ENCODE measurements at regions not wholly inside any gene's neighbourhood (a gene's known extent, or its start where the extent isn't known, plus 50 kb on each side); places are given as distances from the start of the nearest gene placed in this dataset.

DNA sequence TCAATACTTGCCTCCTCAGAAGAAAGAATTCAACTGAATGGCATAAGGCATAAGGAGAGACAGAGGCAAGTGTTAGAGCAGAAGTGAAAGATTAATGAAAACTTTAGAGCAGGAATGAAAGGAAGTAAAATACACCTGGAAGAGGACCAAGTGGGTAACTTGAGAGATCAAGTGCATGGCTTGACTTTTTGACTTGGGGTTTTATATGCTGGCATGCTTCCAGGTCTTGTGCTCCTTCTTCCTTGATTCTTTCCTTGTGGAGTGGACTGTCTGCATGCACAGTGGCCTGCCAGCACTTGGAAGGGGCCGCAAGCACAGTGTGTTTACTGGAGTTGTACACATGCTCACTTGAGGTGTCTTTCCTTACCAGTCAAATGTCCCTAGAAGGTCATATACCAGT lies 222.1 kb upstream of the UFL1 start:
- TF ChIP-seq, protein P1, sequence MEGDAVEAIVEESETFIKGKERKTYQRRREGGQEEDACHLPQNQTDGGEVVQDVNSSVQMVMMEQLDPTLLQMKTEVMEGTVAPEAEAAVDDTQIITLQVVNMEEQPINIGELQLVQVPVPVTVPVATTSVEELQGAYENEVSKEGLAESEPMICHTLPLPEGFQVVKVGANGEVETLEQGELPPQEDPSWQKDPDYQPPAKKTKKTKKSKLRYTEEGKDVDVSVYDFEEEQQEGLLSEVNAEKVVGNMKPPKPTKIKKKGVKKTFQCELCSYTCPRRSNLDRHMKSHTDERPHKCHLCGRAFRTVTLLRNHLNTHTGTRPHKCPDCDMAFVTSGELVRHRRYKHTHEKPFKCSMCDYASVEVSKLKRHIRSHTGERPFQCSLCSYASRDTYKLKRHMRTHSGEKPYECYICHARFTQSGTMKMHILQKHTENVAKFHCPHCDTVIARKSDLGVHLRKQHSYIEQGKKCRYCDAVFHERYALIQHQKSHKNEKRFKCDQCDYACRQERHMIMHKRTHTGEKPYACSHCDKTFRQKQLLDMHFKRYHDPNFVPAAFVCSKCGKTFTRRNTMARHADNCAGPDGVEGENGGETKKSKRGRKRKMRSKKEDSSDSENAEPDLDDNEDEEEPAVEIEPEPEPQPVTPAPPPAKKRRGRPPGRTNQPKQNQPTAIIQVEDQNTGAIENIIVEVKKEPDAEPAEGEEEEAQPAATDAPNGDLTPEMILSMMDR (conservative IDR thresholded peaks at IDR 0.05; ENCODE audit: low read depth, low read length): no peak
- TF ChIP-seq EZH2 (IDR thresholded peaks at IDR 0.05; ENCODE audit: borderline replicate concordance, low read depth, low read length, poor library complexity, severe bottlenecking): no peak
